Suprapubic skin (tissue), 3 donors: ENCODE measurements at regions not wholly inside any gene's neighbourhood (a gene's known extent, or its start where the extent isn't known, plus 50 kb on each side); places are given as distances from the start of the nearest gene placed in this dataset.

Experiments used
- POLR2A ChIP-seq, 2 donors: fragments of 450-650 bp; IDR thresholded peaks; one replicate each; pipeline ENCODE4 v1.6.1; 2017; ENCODE audit warnings: antibody characterized with exemption in 2 of 2, mild to moderate bottlenecking in 2 of 2, moderate library complexity in 2 of 2
- TF ChIP-seq, protein P1 (sequence below), 2 donors: fragments of 200-600 bp in 1 of 2; fragments of 450-650 bp in 1 of 2; sonication (generic) in 1 of 2; IDR thresholded peaks; one replicate each; pipeline ENCODE4 v1.5.1; 2016 to 2019; ENCODE audit warnings: antibody characterized with exemption in 2 of 2, mild to moderate bottlenecking in 1 of 2, moderate library complexity in 1 of 2

DNA sequence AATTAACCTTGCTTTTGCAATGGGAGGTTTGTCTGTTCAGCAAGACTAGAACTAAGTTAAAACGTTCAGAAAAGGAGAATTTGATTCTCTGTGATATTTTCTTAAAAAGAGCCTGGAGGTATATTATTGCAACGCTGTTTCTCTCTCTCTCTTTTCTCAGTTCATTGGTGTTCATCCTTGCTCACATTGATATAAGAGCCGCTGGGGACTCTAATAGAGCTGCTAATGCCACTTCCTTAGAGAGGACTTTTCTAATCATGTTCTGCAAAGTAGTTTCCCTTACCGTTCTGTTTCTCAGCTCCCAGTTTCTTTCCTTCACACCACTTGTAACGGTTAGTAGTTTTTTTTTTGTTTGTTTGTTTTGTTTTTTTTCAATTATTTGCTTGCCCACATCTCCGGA is 203.8 kb downstream of the RWDD3 start:
- TF ChIP-seq, protein P1, sequence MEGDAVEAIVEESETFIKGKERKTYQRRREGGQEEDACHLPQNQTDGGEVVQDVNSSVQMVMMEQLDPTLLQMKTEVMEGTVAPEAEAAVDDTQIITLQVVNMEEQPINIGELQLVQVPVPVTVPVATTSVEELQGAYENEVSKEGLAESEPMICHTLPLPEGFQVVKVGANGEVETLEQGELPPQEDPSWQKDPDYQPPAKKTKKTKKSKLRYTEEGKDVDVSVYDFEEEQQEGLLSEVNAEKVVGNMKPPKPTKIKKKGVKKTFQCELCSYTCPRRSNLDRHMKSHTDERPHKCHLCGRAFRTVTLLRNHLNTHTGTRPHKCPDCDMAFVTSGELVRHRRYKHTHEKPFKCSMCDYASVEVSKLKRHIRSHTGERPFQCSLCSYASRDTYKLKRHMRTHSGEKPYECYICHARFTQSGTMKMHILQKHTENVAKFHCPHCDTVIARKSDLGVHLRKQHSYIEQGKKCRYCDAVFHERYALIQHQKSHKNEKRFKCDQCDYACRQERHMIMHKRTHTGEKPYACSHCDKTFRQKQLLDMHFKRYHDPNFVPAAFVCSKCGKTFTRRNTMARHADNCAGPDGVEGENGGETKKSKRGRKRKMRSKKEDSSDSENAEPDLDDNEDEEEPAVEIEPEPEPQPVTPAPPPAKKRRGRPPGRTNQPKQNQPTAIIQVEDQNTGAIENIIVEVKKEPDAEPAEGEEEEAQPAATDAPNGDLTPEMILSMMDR (IDR thresholded peaks at IDR 0.05) = no peak
- no peak for TF ChIP-seq POLR2A (IDR thresholded peaks at IDR 0.05)
